Lower lobe of right lung (tissue), 2 donors: ENCODE measurements at regions not wholly inside any gene's neighbourhood (a gene's known extent, or its start where the extent isn't known, plus 50 kb on each side); places are given as distances from the start of the nearest gene placed in this dataset.

ENCODE experiments used
- ATAC-seq, 2 donors: fragments of 200-7000 bp; cut with Tn5 transposase; one replicate each; pipeline ENCODE4 v1.9.1; 2020 to 2022; ENCODE audit warnings: mild to moderate bottlenecking in 2 of 2, moderate library complexity in 2 of 2
- DNase-seq: peaks from one replicate; pipeline ENCODE4 v3.0.0-alpha.2; 2020
- H3K27ac ChIP-seq: fragments of 200-600 bp; one replicate; pipeline ENCODE4 v1.8.0; 2022
- H3K27me3 ChIP-seq: fragments of 200-600 bp; one replicate; pipeline ENCODE4 v1.8.0; 2022; ENCODE audit warnings: low read depth
- H3K36me3 ChIP-seq: fragments of 200-600 bp; one replicate; pipeline ENCODE4 v1.8.0; 2022; ENCODE audit warnings: mild to moderate bottlenecking
- H3K4me1 ChIP-seq: fragments of 200-600 bp; one replicate; pipeline ENCODE4 v1.8.0; 2022
- H3K4me3 ChIP-seq: fragments of 200-600 bp; one replicate; pipeline ENCODE4 v1.8.0; 2022; ENCODE audit warnings: mild to moderate bottlenecking
- H3K9me3 ChIP-seq: fragments of 200-600 bp; one replicate; pipeline ENCODE4 v1.8.0; 2022
- intact Hi-C: fragments of 100-400 bp; cut with DNase I; formaldehyde crosslinking; loops from one replicate; pipeline ENCODE4 v1.11.0; 2022
- TF ChIP-seq, protein P1 (sequence below): fragments of 200-600 bp; IDR thresholded peaks from one replicate; pipeline ENCODE4 v1.8.0; 2022; ENCODE audit warnings: antibody characterized with exemption, mild to moderate bottlenecking
- donor health status: DM: no; HTN: yes; CAD: no; lungs with severe emphysema.

DNA sequence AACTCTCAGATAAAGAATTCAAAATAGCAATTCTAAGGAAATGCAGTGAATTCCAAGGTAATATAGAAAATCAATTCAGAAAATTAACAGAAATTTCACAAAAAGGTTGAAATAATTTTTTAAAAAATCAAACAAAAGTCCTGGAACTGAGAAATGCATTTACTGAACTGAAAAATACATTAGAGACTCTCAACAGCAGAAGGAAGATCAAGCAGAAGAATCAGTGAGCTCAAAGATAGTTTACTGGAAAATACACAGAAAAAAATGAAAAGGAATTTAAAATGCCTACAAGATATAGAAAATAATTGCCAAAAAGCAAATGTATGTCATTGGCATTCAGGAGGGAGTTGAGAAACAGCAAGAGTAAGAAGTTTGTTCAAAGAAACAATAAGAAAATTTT lies 107.3 kb downstream of the BUD13 start:
- Histone ChIP-seq H3K9me3 (peaks cover 19% of the 10 kb centered on the region), H3K27me3 (peaks cover 21% of the 10 kb centered on the region), H3K4me3 (no peak overlapping the region), H3K4me1 (no peaks in the 10 kb centered on the region), H3K36me3 (no peaks in the 10 kb centered on the region), H3K27ac (no peak overlapping the region)
- ATAC-seq = no peak
- DNase-seq = no peak
- intact Hi-C loops = no loop called here
- TF ChIP-seq, protein P1, sequence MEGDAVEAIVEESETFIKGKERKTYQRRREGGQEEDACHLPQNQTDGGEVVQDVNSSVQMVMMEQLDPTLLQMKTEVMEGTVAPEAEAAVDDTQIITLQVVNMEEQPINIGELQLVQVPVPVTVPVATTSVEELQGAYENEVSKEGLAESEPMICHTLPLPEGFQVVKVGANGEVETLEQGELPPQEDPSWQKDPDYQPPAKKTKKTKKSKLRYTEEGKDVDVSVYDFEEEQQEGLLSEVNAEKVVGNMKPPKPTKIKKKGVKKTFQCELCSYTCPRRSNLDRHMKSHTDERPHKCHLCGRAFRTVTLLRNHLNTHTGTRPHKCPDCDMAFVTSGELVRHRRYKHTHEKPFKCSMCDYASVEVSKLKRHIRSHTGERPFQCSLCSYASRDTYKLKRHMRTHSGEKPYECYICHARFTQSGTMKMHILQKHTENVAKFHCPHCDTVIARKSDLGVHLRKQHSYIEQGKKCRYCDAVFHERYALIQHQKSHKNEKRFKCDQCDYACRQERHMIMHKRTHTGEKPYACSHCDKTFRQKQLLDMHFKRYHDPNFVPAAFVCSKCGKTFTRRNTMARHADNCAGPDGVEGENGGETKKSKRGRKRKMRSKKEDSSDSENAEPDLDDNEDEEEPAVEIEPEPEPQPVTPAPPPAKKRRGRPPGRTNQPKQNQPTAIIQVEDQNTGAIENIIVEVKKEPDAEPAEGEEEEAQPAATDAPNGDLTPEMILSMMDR = no peak

DNA sequence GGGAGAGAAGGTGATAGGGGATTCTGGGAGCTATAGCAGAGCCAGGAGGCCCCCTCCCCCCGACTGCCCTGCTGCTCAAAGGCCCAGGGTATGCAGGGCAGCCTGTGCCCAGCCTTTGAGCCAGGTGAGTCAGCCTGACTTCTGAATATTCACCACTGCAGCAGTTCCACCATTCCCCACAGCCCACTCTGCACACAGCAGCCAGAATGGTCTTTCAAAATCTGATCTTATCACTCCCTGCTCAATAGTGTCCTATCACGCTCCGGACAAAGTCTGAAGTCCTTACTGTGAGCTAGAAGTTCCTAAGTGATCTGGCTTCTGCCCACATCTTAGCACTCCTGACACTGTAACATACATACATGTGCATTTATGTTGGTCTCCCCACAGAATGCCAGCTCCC lies 111.7 kb downstream of the BUD13 start:
- H3K9me3 ChIP-seq = peaks cover 16% of the 10 kb centered on the region
- DNase-seq (no peak), ATAC-seq (no peak)
- no peak overlapping the region for H3K27ac ChIP-seq
- no peaks in the 10 kb centered on the region for H3K4me1 ChIP-seq
- peaks cover 25% of the 10 kb centered on the region for H3K27me3 ChIP-seq
- intact Hi-C loops = no loop called here
- no peaks in the 10 kb centered on the region for H3K36me3 ChIP-seq
- H3K4me3 ChIP-seq = no peak overlapping the region
- TF ChIP-seq, protein P1 = no peak

DNA sequence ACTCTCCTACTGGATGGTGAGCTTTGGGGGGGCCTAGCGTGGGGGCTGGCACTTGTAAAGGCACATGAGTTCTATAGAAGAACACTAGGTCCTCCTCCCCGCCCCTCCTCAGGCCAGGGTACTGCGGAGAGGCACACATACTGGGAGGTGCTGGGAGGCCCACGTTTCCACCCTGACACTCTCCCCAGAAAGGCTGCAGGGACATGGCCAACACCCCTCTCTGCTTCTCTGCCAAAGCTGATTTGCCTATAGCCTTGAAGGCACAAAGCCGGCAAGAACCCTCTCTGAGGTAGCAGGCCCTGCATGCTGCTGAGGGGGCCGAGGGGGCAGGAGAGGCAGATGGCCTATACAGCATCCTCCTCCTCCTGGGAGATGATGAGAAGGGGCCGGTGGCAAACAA lies 112.8 kb downstream of the BUD13 start:
- TF ChIP-seq, protein P1 = no peak
- Histone ChIP-seq H3K4me1 (no peaks in the 10 kb centered on the region), H3K27me3 (peaks cover 25% of the 10 kb centered on the region), H3K4me3 (no peak overlapping the region), H3K27ac (no peak overlapping the region), H3K9me3 (peaks cover 6% of the 10 kb centered on the region), H3K36me3 (no peaks in the 10 kb centered on the region)
- ATAC-seq (no peak), DNase-seq (no peak)
- intact Hi-C loops = no loop called here

DNA sequence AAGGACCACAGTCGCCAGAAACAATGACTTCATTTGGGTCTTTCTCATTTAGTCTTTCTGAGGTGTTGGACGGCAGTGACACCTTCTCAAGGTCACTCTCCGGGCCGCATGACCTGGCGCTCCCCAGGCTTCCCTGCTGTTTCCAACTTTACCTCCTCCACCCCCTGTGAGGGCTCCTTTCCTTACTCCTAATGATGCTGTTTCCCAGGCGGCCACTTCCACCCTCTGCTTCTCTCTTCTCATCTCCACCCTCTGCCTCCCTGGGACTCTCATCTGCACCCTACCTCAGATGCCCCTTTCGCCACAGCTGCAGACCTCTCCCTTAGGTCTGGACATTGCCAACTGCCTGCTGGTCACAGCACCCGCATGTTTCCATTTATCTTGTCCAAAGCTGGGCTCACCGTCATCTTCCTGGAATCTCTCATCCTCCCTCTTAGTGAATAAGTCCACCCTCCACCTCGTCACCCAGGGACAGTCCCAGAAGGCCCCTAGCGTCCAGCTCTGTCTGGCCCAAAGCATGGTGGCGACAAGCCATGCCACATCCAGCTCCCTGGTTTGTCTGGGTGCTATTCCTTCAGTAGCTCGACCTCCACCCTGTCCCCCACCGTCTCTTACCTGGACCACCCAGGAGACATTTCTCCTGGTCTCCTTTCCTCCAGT lies 113.8 kb downstream of the BUD13 start:
- intact Hi-C loops = no loop called here
- Histone ChIP-seq H3K9me3 (no peaks in the 10 kb centered on the region), H3K27me3 (peaks cover 25% of the 10 kb centered on the region), H3K4me3 (no peak overlapping the region), H3K36me3 (no peaks in the 10 kb centered on the region), H3K4me1 (no peaks in the 10 kb centered on the region), H3K27ac (no peak overlapping the region)
- ATAC-seq = no peak
- DNase-seq = no peak
- TF ChIP-seq, protein P1 = no peak

DNA sequence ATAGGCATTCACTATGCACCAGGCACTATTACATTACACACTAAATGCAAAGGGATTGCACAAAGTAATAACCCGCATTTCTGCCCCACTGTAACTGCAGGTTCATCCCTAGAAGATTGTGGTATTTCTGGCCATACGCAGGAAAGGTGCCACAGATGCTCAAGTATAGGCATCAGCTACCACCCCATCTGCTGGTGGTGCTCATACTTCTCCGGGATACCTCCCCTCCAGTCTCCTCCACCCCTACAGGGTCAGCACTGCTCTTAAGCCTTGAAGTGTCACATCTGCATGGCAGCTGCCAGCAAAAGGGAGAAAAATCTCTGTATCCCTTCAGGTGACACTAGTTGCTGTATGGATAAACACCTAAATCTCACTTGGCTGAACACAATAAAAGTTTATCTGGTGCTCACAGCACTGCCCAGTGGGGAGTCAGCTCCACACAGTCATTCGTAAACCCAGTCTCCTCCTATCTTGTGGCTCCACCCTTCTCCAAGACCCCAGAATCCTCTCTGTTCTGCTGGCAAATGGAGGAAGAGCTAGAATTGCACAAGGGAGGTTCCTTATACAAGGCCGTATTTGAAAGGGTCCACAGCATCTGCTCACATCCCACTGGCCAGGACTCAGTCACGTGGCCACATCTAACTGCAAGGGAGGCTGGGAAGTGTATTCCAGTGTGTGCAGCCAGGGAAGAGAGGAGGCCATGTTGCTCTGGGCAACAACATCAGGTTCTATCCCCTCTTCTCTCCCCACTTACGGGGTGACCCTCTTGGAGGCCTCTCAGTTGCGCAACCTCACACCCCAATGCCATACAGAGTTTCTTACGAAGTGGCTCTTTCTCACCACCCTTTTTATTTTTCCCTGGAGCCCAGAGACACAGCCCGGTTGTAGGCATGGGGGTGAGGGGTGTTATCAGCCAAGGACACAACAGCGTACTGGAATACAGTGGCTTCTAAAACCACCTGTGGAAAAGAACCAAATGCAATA lies 114.7 kb downstream of the BUD13 start:
- Histone ChIP-seq H3K36me3 (no peaks in the 10 kb centered on the region), H3K4me1 (no peaks in the 10 kb centered on the region), H3K9me3 (no peaks in the 10 kb centered on the region), H3K4me3 (no peak overlapping the region), H3K27ac (no peak overlapping the region), H3K27me3 (peaks cover 21% of the 10 kb centered on the region)
- TF ChIP-seq, protein P1 = no peak
- no peak for ATAC-seq
- no peak for DNase-seq
- intact Hi-C loops = no loop called here
